Muscle layer of colon (tissue), 2 donors: ENCODE measurements at regions not wholly inside any gene's neighbourhood (a gene's known extent, or its start where the extent isn't known, plus 50 kb on each side); places are given as distances from the start of the nearest gene placed in this dataset.
A peak's percentile ranks its signal among the peaks of the same experiment; 100 is the strongest.

Source experiments
- H3K27ac ChIP-seq: one replicate; pipeline ENCODE4 v1.7.0; 2013; ENCODE audit warnings: low read depth, mild to moderate bottlenecking, low read length, moderate library complexity
- H3K27me3 ChIP-seq, 2 donors: one replicate each; pipeline ENCODE4 v1.7.0; 2013; ENCODE audit warnings: low read length in 2 of 2, mild to moderate bottlenecking in 2 of 2; ENCODE audit not compliant: insufficient read depth in 2 of 2, control insufficient read depth in 1 of 2
- H3K36me3 ChIP-seq: one replicate; pipeline ENCODE4 v1.7.0; 2013; ENCODE audit warnings: mild to moderate bottlenecking, low read length; ENCODE audit not compliant: insufficient read depth
- H3K4me1 ChIP-seq: one replicate; pipeline ENCODE4 v1.7.0; 2013; ENCODE audit warnings: mild to moderate bottlenecking, low read length; ENCODE audit not compliant: insufficient read depth
- H3K4me3 ChIP-seq, 2 donors: one replicate each; pipeline ENCODE4 v1.7.0; 2013; ENCODE audit warnings: low read length in 2 of 2, low read depth in 1 of 2, mild to moderate bottlenecking in 1 of 2, moderate library complexity in 1 of 2
- H3K9ac ChIP-seq: one replicate; pipeline ENCODE4 v1.7.0; 2013; ENCODE audit warnings: low read length
- H3K9me3 ChIP-seq: one replicate; pipeline ENCODE4 v1.7.0; 2013; ENCODE audit warnings: mild to moderate bottlenecking, low read length
- donor health status: abdominal sarcoma.
- donor health status: Adenocarcinoma of cecum.

DNA sequence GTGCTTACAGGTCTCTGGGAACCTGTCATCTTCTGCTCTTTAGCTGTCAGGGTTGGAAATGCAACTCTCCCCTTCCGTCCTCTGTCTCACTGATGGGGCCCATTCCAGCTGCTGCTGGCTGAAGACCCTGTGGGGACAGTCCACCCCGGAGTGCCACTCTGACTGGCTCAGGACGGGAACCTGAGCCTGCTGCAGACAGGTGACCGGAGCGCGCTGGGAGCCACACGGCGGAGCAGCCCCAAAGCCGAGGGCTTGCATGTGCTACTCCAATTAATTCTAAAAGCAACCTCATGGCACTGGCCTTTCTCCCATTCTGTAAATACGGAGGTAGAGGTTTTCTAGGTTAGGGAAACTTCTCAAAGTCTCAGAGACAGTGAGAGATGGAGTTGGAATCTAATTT lies 223.5 kb upstream of the PITRM1 start:
- H3K4me1 ChIP-seq: peaks cover 16% of the 10 kb centered on the region
- no peaks in the 10 kb centered on the region for H3K27me3 ChIP-seq
- no peak overlapping the region for H3K4me3 ChIP-seq
- no peak overlapping the region for H3K27ac ChIP-seq
- H3K9ac ChIP-seq: no peak overlapping the region
- no peaks in the 10 kb centered on the region for H3K36me3 ChIP-seq
- H3K9me3 ChIP-seq: no peaks in the 10 kb centered on the region

- no peak overlapping the region for H3K9ac ChIP-seq
- no peak overlapping the region for H3K4me3 ChIP-seq
- H3K36me3 ChIP-seq: no peaks in the 10 kb centered on the region
- H3K27ac ChIP-seq: no peak overlapping the region
- peaks cover 16% of the 10 kb centered on the region for H3K4me1 ChIP-seq
- no peaks in the 10 kb centered on the region for H3K27me3 ChIP-seq
- no peaks in the 10 kb centered on the region for H3K9me3 ChIP-seq
Measured at GRCh38 chr10:3395458-3395861, 222.9 kb upstream of the PITRM1 start.

- no peak overlapping the region for H3K9ac ChIP-seq
- no peaks in the 10 kb centered on the region for H3K27me3 ChIP-seq
- peaks cover 16% of the 10 kb centered on the region for H3K4me1 ChIP-seq
- H3K27ac ChIP-seq: peak overlapping the region; percentile 21
- no peaks in the 10 kb centered on the region for H3K36me3 ChIP-seq
- no peak overlapping the region for H3K4me3 ChIP-seq
- H3K9me3 ChIP-seq: no peaks in the 10 kb centered on the region
Measured at GRCh38 chr10:3395041-3395440, 222.5 kb upstream of the PITRM1 start.

DNA sequence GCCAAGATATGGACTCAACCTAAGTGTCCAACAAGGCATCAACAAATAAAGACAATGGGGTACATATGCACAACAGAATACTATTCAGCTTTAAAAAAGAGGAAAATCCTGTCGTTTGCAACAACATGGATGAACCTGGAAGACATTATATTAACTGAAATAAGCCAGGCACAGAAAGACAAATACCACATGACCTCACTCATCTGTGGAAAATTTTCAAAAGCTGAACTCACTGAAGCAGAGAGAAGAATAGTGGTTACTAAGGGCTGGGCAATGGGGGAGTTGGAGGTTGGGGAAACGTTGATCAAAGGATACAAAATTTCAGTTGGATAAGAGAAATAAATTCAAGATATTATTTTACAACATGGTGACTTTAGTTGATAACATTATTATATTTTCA lies 221.4 kb upstream of the PITRM1 start:
- no peaks in the 10 kb centered on the region for H3K27me3 ChIP-seq
- H3K27ac ChIP-seq: no peak overlapping the region
- H3K36me3 ChIP-seq: no peaks in the 10 kb centered on the region
- no peak overlapping the region for H3K4me3 ChIP-seq
- no peak overlapping the region for H3K9ac ChIP-seq
- peaks cover 16% of the 10 kb centered on the region for H3K4me1 ChIP-seq
- H3K9me3 ChIP-seq: no peaks in the 10 kb centered on the region

- H3K4me3 ChIP-seq: no peak overlapping the region
- H3K36me3 ChIP-seq: no peaks in the 10 kb centered on the region
- no peak overlapping the region for H3K27ac ChIP-seq
- peaks cover 16% of the 10 kb centered on the region for H3K4me1 ChIP-seq
- H3K9me3 ChIP-seq: no peaks in the 10 kb centered on the region
- no peak overlapping the region for H3K9ac ChIP-seq
- H3K27me3 ChIP-seq: no peaks in the 10 kb centered on the region
Measured at GRCh38 chr10:3391657-3392056, 219.1 kb upstream of the PITRM1 start.

DNA sequence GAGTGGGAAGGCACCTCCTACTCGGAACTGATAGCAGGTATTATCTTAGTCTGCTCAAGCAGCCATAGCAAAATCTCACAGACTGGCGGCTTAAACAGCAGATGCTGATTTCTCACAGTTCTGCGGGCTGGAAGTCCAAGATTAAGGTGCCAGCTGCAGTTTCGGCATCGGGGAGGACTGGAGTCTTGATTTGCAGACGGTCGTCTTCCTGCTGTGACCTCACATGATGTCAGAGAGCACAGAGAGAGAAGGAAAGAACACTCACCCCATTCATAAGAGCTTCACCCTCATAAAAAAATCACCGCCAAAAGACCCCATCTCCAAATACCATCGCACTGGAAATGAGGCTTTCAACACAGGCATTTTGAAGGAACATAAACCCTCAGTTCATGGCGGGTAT lies 216.5 kb upstream of the PITRM1 start:
- Histone ChIP-seq H3K9me3 (peaks cover 5% of the 10 kb centered on the region), H3K4me1 (peaks cover 6% of the 10 kb centered on the region), H3K27ac (no peak overlapping the region), H3K27me3 (no peaks in the 10 kb centered on the region), H3K36me3 (no peaks in the 10 kb centered on the region), H3K9ac (no peak overlapping the region), H3K4me3 (no peak overlapping the region)

- Histone ChIP-seq H3K4me1 (no peaks in the 10 kb centered on the region), H3K27ac (no peak overlapping the region), H3K36me3 (no peaks in the 10 kb centered on the region), H3K4me3 (no peak overlapping the region), H3K27me3 (no peaks in the 10 kb centered on the region), H3K9ac (no peak overlapping the region), H3K9me3 (peaks cover 5% of the 10 kb centered on the region)
Measured at GRCh38 chr10:3385487-3385886, 212.9 kb upstream of the PITRM1 start.

DNA sequence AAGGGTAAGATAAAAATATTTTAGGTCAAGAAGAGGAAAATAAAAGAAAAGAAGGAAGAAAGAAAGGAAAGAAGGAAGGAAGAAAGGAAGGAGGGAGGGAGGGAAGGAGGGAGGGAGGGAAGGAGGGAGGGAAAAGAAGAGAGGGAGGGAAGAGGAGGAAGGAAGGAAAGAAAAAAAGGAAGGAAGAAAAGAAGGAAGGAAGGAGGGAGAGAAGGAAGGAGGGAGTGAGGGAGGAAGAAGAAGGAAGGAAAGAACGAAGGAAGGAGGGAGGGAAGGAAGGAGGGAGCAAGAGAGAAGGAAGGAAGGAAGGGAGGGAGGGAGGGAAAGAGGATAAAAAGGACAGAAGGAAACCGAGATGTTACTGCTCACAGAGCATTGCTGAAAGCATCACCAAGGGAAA lies 209.5 kb upstream of the PITRM1 start:
- no peaks in the 10 kb centered on the region for H3K27me3 ChIP-seq
- H3K27ac ChIP-seq: no peak overlapping the region

DNA sequence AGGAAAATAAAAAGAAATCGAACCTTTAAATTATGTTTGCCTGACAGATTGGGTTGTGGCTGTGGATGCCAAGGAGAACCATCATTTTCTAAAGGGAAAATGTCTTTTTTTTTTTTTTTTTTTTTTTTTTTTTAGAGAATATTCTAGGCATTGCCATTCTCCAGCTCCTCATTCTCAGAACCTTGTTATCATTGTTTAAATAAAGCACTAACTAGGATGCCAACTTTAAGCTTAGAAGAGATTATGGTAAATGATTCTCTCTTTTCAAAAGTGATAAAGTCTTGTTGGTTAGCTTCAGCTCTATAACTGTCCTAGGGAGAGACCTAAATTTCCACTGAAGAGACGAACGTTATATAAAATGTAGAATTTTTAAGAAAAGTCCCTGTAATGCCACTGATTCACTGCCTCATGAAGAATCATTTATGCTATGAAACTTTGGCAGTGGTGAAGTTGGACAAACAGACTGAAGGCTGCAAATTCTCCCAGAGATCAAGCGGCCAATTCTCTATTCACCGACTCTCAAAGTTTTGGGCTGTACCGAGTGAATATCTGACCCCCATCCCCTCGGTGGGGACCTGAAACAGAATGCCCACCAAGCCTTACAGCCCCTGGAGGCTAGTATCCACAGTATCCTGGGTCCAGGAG lies 207.9 kb upstream of the PITRM1 start:
- no peak overlapping the region for H3K4me3 ChIP-seq
- H3K27me3 ChIP-seq: no peaks in the 10 kb centered on the region
- no peaks in the 10 kb centered on the region for H3K36me3 ChIP-seq
- H3K4me1 ChIP-seq: no peaks in the 10 kb centered on the region
- no peak overlapping the region for H3K27ac ChIP-seq
- peaks cover 5% of the 10 kb centered on the region for H3K9me3 ChIP-seq
- H3K9ac ChIP-seq: no peak overlapping the region

More for the DNA sequence above, 209.5 kb upstream of the PITRM1 start:
- Histone ChIP-seq H3K4me3 (no peak overlapping the region), H3K9ac (no peak overlapping the region), H3K9me3 (peaks cover 5% of the 10 kb centered on the region), H3K36me3 (no peaks in the 10 kb centered on the region), H3K4me1 (no peaks in the 10 kb centered on the region)

- H3K4me1 ChIP-seq: peaks cover 5% of the 10 kb centered on the region
- H3K4me3 ChIP-seq: no peak overlapping the region
- no peak overlapping the region for H3K27ac ChIP-seq
- no peaks in the 10 kb centered on the region for H3K36me3 ChIP-seq
- H3K27me3 ChIP-seq: no peaks in the 10 kb centered on the region
- no peak overlapping the region for H3K9ac ChIP-seq
- no peaks in the 10 kb centered on the region for H3K9me3 ChIP-seq
Measured at GRCh38 chr10:3376631-3377030, 204.0 kb upstream of the PITRM1 start.

DNA sequence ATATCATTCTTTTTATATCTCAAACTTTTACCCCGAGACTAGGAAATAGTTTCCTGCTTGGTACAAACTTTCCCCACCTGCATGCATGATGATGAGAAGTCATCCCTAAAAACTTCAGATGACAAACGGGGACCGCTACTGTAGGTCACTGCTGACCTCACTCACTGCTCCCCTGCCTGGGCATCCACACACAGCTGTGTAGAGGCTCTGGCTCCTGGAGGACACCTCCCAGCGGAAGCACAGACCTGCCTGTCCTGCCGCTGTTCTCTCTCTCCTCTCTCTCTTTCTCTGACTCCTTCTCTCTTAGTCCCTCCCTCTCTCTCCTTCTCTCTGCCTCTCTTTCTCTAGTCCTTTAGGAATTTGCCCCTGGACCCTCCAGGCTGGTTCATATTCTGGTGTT lies 202.9 kb upstream of the PITRM1 start:
- H3K4me1 ChIP-seq: peaks cover 5% of the 10 kb centered on the region
- H3K27me3 ChIP-seq: no peaks in the 10 kb centered on the region
- no peak overlapping the region for H3K27ac ChIP-seq
- H3K36me3 ChIP-seq: no peaks in the 10 kb centered on the region
- H3K9ac ChIP-seq: no peak overlapping the region
- no peak overlapping the region for H3K4me3 ChIP-seq
- no peaks in the 10 kb centered on the region for H3K9me3 ChIP-seq

DNA sequence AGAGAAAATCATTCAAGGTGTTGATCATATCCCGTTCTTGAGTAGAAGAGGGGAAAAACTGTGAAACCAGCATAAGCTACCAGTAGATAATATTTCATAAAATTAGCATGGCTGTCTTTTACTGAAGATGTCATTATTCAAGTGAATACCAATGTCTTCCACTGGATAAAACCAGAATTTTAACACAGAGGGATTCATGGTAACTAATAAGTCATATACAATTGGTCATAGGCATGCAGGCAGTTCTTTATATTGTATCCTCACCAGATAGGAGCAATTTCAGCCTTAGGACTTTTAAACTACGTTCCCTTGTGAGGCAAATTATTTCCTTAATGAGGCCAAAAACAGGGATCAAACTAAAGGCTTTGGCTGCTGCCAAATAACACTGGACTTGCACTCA lies 202.3 kb upstream of the PITRM1 start:
- H3K4me1 ChIP-seq: peaks cover 5% of the 10 kb centered on the region
- no peak overlapping the region for H3K4me3 ChIP-seq
- H3K9me3 ChIP-seq: no peaks in the 10 kb centered on the region
- H3K27me3 ChIP-seq: no peaks in the 10 kb centered on the region
- H3K36me3 ChIP-seq: no peaks in the 10 kb centered on the region
- H3K27ac ChIP-seq: no peak overlapping the region
- H3K9ac ChIP-seq: no peak overlapping the region
